ENCODE measurements at regions not wholly inside any gene's neighbourhood (a gene's known extent, or its start where the extent isn't known, plus 50 kb on each side); places are given as distances from the start of the nearest gene placed in this dataset.
"Not testable (repeated sequence)": the region's sequence is repeated elsewhere in the genome, so short reads cannot be mapped to it uniquely, and the experiment has no call there.

GRCh38 chr2:8327371-8328100 lies 354.3 kb upstream of the ID2 start:
- Mint-ChIP-seq H3K4me1 (peaks cover 5 to 32% (median 20%) of the 10 kb centered on the region in 4 donors), H3K27ac (no peak overlapping the region), H3K36me3 (no peaks in the 10 kb centered on the region), H3K9me3 (no peaks in the 10 kb centered on the region), H3K27me3 (peaks cover 4% of the 10 kb centered on the region), H3K4me3 (no peak overlapping the region)
- ATAC-seq (ENCODE audit: low read depth in 2 of 2), result no peak
- no peaks in the 10 kb centered on the region for H3K27me3 ChIP-seq (ENCODE audit: control insufficient read depth, insufficient read depth, low read length)
- no peak for DNase-seq
- no peaks in the 10 kb centered on the region for H3K36me3 ChIP-seq (ENCODE audit: control insufficient read depth, insufficient read depth, low read length)
- H3K4me3 ChIP-seq (ENCODE audit: low read depth, low read length), result no peak overlapping the region
- no peak overlapping the region for H3K27ac ChIP-seq (ENCODE audit: insufficient read depth, low read length, poor library complexity, severe bottlenecking)
- no peaks in the 10 kb centered on the region for H3K9me3 ChIP-seq (ENCODE audit: control insufficient read depth in 2 of 2, low read length in 2 of 2)
- H3K4me1 ChIP-seq (ENCODE audit: control insufficient read depth, insufficient read depth, low read length, poor library complexity, severe bottlenecking), result peaks cover 23% of the 10 kb centered on the region

- Histone ChIP-seq H3K27ac (ENCODE audit: insufficient read depth, low read length, poor library complexity, severe bottlenecking) (no peak overlapping the region), H3K4me1 (ENCODE audit: control insufficient read depth, insufficient read depth, low read length, poor library complexity, severe bottlenecking) (peaks cover 23% of the 10 kb centered on the region)
- H3K9me3 Mint-ChIP-seq, result no peaks in the 10 kb centered on the region
Measured at GRCh38 chr2:8328217-8328616, 353.6 kb upstream of the ID2 start.

DNA sequence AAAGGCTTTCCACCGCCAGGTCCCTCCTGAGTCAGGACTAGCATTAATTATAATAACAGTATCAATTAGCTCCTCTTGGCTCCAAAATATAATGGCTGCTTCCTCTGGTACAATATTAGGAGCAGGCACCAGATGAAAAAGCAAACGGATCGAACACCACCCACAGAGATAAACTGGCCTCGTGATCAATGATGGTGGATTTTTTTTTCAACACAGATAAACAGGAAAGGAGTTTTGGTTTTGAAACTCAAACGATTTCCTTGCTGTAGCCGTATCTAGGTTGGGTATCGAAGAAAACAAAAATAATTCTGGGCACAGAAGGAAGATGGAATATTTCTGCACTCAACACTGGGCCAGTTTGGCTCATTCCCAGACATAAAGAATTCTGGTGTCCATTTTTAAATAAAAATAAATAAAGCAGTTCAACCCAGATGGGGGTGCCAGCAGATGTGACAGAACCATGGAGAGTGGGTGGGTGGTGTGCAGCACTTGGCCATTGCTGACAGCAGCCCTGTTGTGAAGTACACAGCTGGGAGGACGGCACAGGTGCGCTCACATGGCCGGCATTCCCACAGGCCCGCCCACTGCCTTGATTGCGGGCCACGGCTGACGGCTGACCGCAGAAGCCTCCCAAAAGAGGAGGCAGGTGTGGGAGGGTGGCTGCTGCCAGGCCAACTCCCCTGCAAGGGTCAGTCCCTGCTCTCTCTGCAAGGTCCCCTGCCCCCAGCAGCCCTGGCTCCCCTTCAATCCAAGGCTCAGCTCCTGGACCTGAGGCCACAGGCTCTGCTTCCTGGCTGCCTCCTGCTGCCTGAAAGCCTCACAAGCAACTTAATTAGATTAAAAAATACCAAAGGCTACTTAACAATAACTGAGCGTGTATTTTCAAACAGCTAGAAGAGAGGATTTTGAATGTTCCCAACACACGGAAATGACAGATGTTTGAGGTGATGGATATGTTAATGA lies 351.9 kb upstream of the ID2 start:
- Mint-ChIP-seq H3K36me3 (no peaks in the 10 kb centered on the region), H3K4me3 (no peak overlapping the region), H3K27ac (peak overlapping the region in 1 of 3 donors; percentile 33), H3K9me3 (peaks cover 0 to 2% (median 0%) of the 10 kb centered on the region in 7 donors), H3K4me1 (peaks cover 5 to 22% (median 18%) of the 10 kb centered on the region in 4 donors), H3K27me3 (no peaks in the 10 kb centered on the region)
- no peaks in the 10 kb centered on the region for H3K36me3 ChIP-seq (ENCODE audit: control insufficient read depth, insufficient read depth, low read length)
- H3K4me1 ChIP-seq (ENCODE audit: control insufficient read depth, insufficient read depth, low read length, poor library complexity, severe bottlenecking), result peaks cover 23% of the 10 kb centered on the region
- H3K27me3 ChIP-seq (ENCODE audit: control insufficient read depth, insufficient read depth, low read length), result no peaks in the 10 kb centered on the region
- H3K4me3 ChIP-seq (ENCODE audit: low read depth, low read length), result peak overlapping the region; percentile 31
- H3K9me3 ChIP-seq (ENCODE audit: control insufficient read depth in 2 of 2, low read length in 2 of 2), result no peaks in the 10 kb centered on the region
- DNase-seq, result no peak
- no peak overlapping the region for H3K27ac ChIP-seq (ENCODE audit: insufficient read depth, low read length, poor library complexity, severe bottlenecking)
- no peak for ATAC-seq (ENCODE audit: low read depth in 2 of 2)

More at GRCh38 chr2:8328217-8328616, 353.6 kb upstream of the ID2 start:
- H3K27ac Mint-ChIP-seq, result no peak overlapping the region
- H3K4me1 Mint-ChIP-seq, result peaks cover 5 to 32% (median 20%) of the 10 kb centered on the region in 4 donors
- no peak overlapping the region for H3K4me3 Mint-ChIP-seq
- Histone ChIP-seq H3K9me3 (ENCODE audit: control insufficient read depth in 2 of 2, low read length in 2 of 2) (no peaks in the 10 kb centered on the region), H3K27me3 (ENCODE audit: control insufficient read depth, insufficient read depth, low read length) (no peaks in the 10 kb centered on the region), H3K4me3 (ENCODE audit: low read depth, low read length) (no peak overlapping the region), H3K36me3 (ENCODE audit: control insufficient read depth, insufficient read depth, low read length) (no peaks in the 10 kb centered on the region)
- peaks cover 4% of the 10 kb centered on the region for H3K27me3 Mint-ChIP-seq
- DNase-seq, result no peak
- ATAC-seq (ENCODE audit: low read depth in 2 of 2), result no peak
- no peaks in the 10 kb centered on the region for H3K36me3 Mint-ChIP-seq

DNA sequence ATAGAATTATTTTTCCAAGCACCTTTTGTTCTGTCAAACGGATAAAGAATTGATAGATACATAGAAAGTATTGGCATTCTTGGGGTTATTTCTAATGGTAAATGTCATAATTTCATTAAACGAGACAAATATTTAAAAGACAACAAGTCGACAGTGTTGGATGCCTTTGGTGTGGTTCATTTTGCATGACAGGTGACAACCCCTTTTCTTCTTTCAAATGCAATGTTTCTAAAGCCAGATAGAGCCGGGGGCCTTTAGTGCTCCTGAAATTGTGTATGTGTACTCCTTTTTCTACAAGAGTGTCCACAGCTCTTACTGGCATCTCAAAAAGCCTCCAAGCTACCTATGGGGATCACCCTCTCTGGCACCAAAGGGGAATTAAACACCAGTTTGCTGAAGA lies 350.8 kb upstream of the ID2 start:
- Histone ChIP-seq H3K27me3 (ENCODE audit: control insufficient read depth, insufficient read depth, low read length) (no peaks in the 10 kb centered on the region), H3K9me3 (ENCODE audit: control insufficient read depth in 2 of 2, low read length in 2 of 2) (no peaks in the 10 kb centered on the region), H3K27ac (ENCODE audit: insufficient read depth, low read length, poor library complexity, severe bottlenecking) (no peak overlapping the region), H3K4me1 (ENCODE audit: control insufficient read depth, insufficient read depth, low read length, poor library complexity, severe bottlenecking) (peaks cover 23% of the 10 kb centered on the region), H3K36me3 (ENCODE audit: control insufficient read depth, insufficient read depth, low read length) (no peaks in the 10 kb centered on the region), H3K4me3 (ENCODE audit: low read depth, low read length) (no peak overlapping the region)
- Mint-ChIP-seq H3K4me3 (no peak overlapping the region), H3K27me3 (no peaks in the 10 kb centered on the region), H3K36me3 (no peaks in the 10 kb centered on the region), H3K9me3 (peaks cover 0 to 2% (median 0%) of the 10 kb centered on the region in 7 donors), H3K4me1 (peaks cover 5 to 20% (median 17%) of the 10 kb centered on the region in 4 donors), H3K27ac (no peak overlapping the region)
- ATAC-seq (ENCODE audit: low read depth in 2 of 2) (no peak), DNase-seq (no peak)

DNA sequence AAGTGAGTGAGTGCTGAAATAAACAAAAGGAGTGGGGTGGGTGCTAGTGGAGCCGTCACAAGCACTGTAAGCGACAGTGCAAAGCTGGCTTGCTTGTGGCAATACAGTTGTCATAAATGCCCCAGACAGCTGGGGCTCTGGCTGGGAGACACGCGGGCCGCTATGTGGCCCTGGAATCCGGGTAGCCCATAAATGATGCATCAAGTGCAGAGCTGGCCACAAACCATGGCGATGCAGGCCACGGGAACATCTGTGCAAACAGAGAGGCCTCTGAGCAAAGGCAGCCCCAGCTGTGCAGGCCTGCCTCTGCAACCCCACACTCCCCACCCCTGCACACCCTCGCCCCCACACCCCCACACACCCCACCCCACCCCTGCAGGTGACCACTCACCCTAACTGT lies 349.2 kb upstream of the ID2 start:
- peaks cover 33% of the 10 kb centered on the region for H3K4me1 ChIP-seq (ENCODE audit: control insufficient read depth, insufficient read depth, low read length, poor library complexity, severe bottlenecking)
- H3K27ac ChIP-seq (ENCODE audit: insufficient read depth, low read length, poor library complexity, severe bottlenecking), result no peak overlapping the region
- peaks cover 7 to 33% (median 23%) of the 10 kb centered on the region in 4 donors for H3K4me1 Mint-ChIP-seq
- no peaks in the 10 kb centered on the region for H3K27me3 ChIP-seq (ENCODE audit: control insufficient read depth, insufficient read depth, low read length)
- H3K4me3 ChIP-seq (ENCODE audit: low read depth, low read length), result no peak overlapping the region
- H3K36me3 Mint-ChIP-seq, result no peaks in the 10 kb centered on the region
- H3K9me3 ChIP-seq (ENCODE audit: control insufficient read depth in 2 of 2, low read length in 2 of 2), result no peaks in the 10 kb centered on the region
- H3K9me3 Mint-ChIP-seq, result peaks cover 0 to 2% (median 0%) of the 10 kb centered on the region in 7 donors
- H3K27me3 Mint-ChIP-seq, result no peaks in the 10 kb centered on the region
- H3K27ac Mint-ChIP-seq, result no peak overlapping the region
- DNase-seq (no peak), ATAC-seq (ENCODE audit: low read depth in 2 of 2) (no peak)
- no peaks in the 10 kb centered on the region for H3K36me3 ChIP-seq (ENCODE audit: control insufficient read depth, insufficient read depth, low read length)
- no peak overlapping the region for H3K4me3 Mint-ChIP-seq

DNA sequence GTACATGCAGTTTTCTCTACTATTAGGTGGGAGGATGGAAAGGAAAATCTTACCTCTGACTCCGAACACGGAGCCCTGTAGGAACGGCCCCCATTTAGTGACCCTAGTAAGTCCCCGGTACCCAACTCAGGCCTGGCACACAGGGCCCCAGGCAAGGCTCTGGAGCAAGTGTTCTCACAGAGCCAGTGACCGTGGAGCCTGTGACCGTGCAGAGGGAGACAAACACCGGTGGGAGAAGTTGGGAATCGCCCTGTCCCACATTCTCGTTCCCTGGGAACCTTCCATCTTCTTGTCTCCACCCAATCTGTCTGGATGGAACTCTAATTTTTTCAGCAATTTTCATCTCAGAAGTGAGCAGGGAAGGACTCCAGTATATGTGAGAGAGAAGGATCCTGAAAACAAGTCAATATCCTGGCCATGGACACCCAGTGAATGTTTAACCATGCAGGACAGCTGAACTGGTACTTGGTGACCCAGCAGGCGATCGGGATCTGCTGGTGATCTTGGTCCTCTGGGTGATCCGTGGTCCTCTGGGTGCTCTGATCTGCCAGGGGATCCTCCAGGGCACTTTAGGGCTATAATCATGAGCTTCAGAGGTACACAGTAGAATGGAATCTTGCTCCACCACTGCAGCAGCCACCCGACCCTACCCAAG lies 348.6 kb upstream of the ID2 start:
- no peak for DNase-seq
- Mint-ChIP-seq H3K4me1 (peaks cover 10 to 35% (median 25%) of the 10 kb centered on the region in 4 donors), H3K27ac (no peak overlapping the region), H3K27me3 (no peaks in the 10 kb centered on the region), H3K9me3 (peaks cover 0 to 2% (median 0%) of the 10 kb centered on the region in 7 donors), H3K4me3 (peak overlapping the region in 1 of 4 donors; percentile 16), H3K36me3 (no peaks in the 10 kb centered on the region)
- Histone ChIP-seq H3K27ac (ENCODE audit: insufficient read depth, low read length, poor library complexity, severe bottlenecking) (no peak overlapping the region), H3K36me3 (ENCODE audit: control insufficient read depth, insufficient read depth, low read length) (no peaks in the 10 kb centered on the region), H3K4me3 (ENCODE audit: low read depth, low read length) (no peak overlapping the region), H3K9me3 (ENCODE audit: control insufficient read depth in 2 of 2, low read length in 2 of 2) (no peaks in the 10 kb centered on the region), H3K4me1 (ENCODE audit: control insufficient read depth, insufficient read depth, low read length, poor library complexity, severe bottlenecking) (peaks cover 35% of the 10 kb centered on the region), H3K27me3 (ENCODE audit: control insufficient read depth, insufficient read depth, low read length) (no peaks in the 10 kb centered on the region)
- ATAC-seq (ENCODE audit: low read depth in 2 of 2), result no peak

- not testable (repeated sequence) for H3K27me3 ChIP-seq (ENCODE audit: control insufficient read depth, insufficient read depth, low read length); H3K4me3 ChIP-seq (ENCODE audit: low read depth, low read length); H3K36me3 Mint-ChIP-seq; H3K9me3 Mint-ChIP-seq; H3K27ac Mint-ChIP-seq; DNase-seq; H3K27ac ChIP-seq (ENCODE audit: insufficient read depth, low read length, poor library complexity, severe bottlenecking); ATAC-seq (ENCODE audit: low read depth in 2 of 2); H3K36me3 ChIP-seq (ENCODE audit: control insufficient read depth, insufficient read depth, low read length); H3K9me3 ChIP-seq (ENCODE audit: control insufficient read depth in 2 of 2, low read length in 2 of 2); H3K27me3 Mint-ChIP-seq; H3K4me3 Mint-ChIP-seq
- peaks cover 30% of the 10 kb centered on the region for H3K4me1 ChIP-seq (ENCODE audit: control insufficient read depth, insufficient read depth, low read length, poor library complexity, severe bottlenecking)
- peaks cover 10 to 31% (median 25%) of the 10 kb centered on the region in 4 donors for H3K4me1 Mint-ChIP-seq
Measured at GRCh38 chr2:8333832-8334187, 348.0 kb upstream of the ID2 start.
